ENCODE measurements at regions not wholly inside any gene's neighbourhood (a gene's known extent, or its start where the extent isn't known, plus 50 kb on each side); places are given as distances from the start of the nearest gene placed in this dataset.

DNA sequence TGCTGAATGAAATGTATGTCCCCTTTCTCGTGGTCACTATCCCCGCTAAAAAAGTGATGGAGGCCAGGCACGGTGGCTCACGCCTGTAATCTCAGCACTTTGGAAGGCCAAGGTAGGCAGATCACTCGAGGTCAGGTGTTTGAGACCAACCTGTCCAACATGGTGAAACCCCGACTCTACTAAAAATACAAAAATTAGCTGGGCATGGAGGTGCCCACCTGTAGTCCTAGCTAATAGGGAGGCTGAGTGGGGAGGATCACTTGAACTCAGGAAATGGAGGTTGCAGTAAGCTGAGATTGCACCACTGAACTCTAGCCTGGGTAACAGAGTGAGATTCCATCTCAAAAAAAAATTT is 91.4 kb upstream of the MKLN1 start:
- DNase-seq (ENCODE audit: low spot score): no peak
- TF ChIP-seq, protein P1, sequence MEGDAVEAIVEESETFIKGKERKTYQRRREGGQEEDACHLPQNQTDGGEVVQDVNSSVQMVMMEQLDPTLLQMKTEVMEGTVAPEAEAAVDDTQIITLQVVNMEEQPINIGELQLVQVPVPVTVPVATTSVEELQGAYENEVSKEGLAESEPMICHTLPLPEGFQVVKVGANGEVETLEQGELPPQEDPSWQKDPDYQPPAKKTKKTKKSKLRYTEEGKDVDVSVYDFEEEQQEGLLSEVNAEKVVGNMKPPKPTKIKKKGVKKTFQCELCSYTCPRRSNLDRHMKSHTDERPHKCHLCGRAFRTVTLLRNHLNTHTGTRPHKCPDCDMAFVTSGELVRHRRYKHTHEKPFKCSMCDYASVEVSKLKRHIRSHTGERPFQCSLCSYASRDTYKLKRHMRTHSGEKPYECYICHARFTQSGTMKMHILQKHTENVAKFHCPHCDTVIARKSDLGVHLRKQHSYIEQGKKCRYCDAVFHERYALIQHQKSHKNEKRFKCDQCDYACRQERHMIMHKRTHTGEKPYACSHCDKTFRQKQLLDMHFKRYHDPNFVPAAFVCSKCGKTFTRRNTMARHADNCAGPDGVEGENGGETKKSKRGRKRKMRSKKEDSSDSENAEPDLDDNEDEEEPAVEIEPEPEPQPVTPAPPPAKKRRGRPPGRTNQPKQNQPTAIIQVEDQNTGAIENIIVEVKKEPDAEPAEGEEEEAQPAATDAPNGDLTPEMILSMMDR (IDR thresholded peaks at IDR 0.05; ENCODE audit: extremely low read depth, missing control alignments): no peak

DNA sequence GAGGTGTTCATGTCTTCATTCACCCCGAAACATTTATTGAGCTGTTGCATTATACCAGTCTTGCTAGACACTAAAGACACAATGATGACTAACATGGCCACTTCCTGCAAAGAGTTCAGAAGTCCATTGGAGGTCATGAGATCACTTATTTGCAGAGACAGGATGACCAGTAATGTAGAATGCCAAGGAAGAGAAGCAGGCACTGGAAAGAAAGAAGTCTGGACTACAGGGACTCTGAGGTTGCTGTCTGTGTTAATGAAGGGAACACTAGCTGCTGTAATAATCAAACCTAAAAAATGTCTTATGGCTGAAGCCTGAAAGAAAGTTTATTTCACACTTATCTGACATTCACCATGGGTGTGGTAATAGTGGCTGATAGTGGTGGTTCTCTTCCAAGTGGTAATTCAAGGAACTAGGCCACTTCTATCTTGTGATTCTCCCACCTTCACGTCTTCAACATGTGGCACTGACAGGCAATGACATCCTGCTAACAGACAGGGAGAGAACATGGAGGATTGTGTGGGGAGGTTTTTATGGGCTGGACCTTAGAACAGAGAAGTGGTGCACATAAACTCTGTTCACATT is 89.2 kb upstream of the MKLN1 start:
- TF ChIP-seq, protein P1 (IDR thresholded peaks at IDR 0.05; ENCODE audit: extremely low read depth, missing control alignments): no peak
- no peak for DNase-seq (ENCODE audit: low spot score)

DNA sequence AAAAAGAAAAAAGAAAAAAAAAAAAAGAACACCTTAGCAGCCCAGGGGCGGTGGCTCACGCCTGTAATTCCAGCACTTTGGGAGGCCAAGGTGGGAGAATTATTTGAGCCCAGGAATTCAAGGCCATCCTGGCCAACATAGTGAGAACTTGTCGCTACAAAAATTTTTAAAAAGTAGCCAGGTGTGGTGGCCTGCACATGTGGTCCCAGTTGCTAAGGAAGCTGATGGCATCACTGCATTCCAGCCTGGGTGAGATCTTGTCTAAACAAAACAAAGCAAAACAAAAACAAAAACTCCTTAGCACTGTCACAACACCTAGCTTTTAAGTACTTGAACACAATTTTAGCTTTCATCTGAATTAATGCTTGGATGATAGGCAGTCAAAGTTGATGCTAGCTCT is 86.3 kb upstream of the MKLN1 start:
- DNase-seq (ENCODE audit: low spot score): no peak
- TF ChIP-seq, protein P1 (IDR thresholded peaks at IDR 0.05; ENCODE audit: extremely low read depth, missing control alignments): no peak

DNA sequence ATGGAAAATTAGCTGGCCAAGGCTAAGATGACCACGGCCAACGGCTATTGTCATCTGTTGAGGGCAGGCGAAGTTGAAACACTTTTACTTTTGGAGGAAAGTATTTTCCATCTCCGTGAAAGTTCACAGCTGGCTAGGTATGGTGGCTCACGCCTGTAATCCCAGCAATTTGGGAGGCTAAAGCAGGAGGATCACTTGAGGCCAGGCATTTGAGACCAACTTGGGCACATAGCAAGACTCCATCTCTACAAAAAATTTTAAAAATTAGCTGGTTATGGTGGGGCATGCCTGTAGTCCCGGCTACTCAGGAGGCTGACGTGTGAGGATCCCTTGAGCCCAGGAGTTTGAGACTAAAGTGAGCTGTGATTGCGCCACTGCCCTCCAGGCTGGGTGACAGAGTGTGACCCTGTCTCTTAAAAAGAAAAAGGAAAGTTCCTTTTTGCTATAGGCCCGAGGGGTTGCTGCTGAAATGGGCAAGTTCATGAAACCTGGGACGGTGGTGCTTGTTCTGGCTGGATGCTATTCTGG is 85.5 kb upstream of the MKLN1 start:
- TF ChIP-seq, protein P1 (IDR thresholded peaks at IDR 0.05; ENCODE audit: extremely low read depth, missing control alignments): no peak
- DNase-seq (ENCODE audit: low spot score): no peak

DNA sequence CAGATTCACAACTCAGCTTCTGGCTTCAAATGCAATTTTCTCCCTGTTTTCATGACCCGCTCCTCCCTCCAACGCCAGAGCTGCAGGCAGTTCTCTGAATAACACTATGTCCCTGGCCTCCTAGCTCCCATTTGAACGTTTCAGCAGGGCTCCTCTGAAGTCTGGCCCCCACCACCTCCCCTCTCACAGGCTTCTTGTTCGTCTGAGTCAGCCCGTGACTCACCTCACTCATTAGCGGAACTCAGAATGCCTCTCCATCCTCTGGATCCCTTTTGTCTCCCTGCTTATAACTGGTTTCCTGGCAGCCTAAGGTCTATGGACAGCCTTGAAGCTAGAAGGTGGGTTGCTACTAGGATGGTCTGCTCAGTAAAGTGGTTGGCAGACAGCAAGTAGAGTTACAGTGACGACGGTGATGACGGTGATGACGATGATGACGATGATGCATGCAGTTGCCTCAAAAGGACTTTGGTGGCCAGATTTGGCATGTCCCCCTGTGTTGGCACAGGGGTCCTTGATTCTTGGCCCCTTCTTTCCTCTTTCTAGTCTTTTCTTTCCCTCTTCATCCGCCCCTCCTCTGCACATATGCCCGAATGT is 83.3 kb upstream of the MKLN1 start:
- TF ChIP-seq, protein P1 (IDR thresholded peaks at IDR 0.05; ENCODE audit: extremely low read depth, missing control alignments): no peak
- DNase-seq (ENCODE audit: low spot score): no peak

DNA sequence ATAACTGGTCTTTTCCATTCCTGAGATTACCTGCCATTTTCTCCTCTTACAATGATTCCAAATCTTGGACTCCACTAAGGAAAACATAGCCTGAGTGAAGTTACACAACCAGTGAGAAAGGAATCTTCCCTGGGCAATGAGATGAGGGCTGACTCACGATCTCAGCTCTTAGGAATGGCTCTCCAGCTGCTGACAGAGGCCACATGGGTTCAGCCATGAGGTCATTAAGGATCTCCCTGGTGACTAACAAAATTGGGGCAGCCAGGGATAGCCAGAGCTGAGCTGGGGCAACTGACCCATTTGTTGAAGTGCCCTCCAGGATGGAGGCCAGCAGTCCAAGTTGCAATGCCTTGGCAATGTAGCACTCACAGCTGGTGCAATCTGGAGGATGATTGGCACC is 78.7 kb upstream of the MKLN1 start:
- no peak for DNase-seq (ENCODE audit: low spot score)
- TF ChIP-seq, protein P1 (IDR thresholded peaks at IDR 0.05; ENCODE audit: extremely low read depth, missing control alignments): no peak

DNA sequence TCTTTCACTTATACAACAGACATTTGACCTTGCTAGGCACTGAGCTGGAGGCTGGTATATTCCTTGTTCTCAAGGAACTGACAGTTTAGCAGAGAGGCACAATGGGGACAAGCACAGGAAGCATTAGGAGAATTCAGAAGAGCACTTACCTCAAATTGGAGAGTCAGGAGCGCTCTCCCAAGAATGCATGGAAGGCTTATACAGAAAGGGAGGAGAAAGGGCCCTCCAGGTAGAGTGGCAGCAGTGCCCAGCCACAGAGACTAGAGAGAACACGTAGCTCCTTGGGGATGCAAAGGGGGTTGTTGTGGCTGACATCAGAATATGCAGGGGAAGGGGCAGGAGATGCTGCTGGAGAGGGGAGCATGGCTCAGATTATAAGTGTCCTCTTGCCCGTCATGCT is 78.2 kb upstream of the MKLN1 start:
- no peak for DNase-seq (ENCODE audit: low spot score)
- TF ChIP-seq, protein P1 (IDR thresholded peaks at IDR 0.05; ENCODE audit: extremely low read depth, missing control alignments): no peak

All from GM20000 (cell line).